Endothelial cell of umbilical vein (primary cell): ENCODE measurements at regions not wholly inside any gene's neighbourhood (a gene's known extent, or its start where the extent isn't known, plus 50 kb on each side); places are given as distances from the start of the nearest gene placed in this dataset.

Experiments used
- BruUV-seq: library from RNA; stranded (reverse); fragments of 400-500 nt; replicated peaks from 2 replicates; lab custom pipeline; 2021; lab: Mats Ljungman, UMichigan
- CTCF ChIA-PET: fragments of 300-600, 350-600 bp; sonication (Branson Sonifier 250); formaldehyde crosslinking; loops from one replicate; lab custom pipeline; 2021; ENCODE audit warnings: antibody characterized with exemption, inconsistent platforms; lab: Charles Lee
- POLR2A ChIA-PET: fragments of 300-600, 350-600 bp; sonication (Branson Sonifier 250); formaldehyde crosslinking; loops from one replicate; lab custom pipeline; 2021; ENCODE audit warnings: antibody characterized with exemption, inconsistent platforms; lab: Charles Lee
- DNase-seq: peaks from one replicate; pipeline ENCODE4 v3.0.0-alpha.2; 2011; ENCODE audit warnings: low read depth, low spot score
- FAIRE-seq: peaks from 2 replicates; lab custom pipeline; 2011; peaks lifted over from hg19 to GRCh38; lab: Jason Lieb, UNC
- H2AFZ ChIP-seq: 2 replicates; pipeline ENCODE4 v1.6.0; 2012; ENCODE audit warnings: low read depth, low read length, control low read depth, inconsistent platforms
- H3K27ac ChIP-seq: 2 replicates; pipeline ENCODE4 v1.5.1; 2011; ENCODE audit warnings: low read depth, mild to moderate bottlenecking, control low read depth, low read length, moderate library complexity; ENCODE audit not compliant: insufficient read depth
- H3K27me3 ChIP-seq, 2 experiments: 2 replicates each; pipeline versions ENCODE4 v1.6.0 to v1.6.1; 2011; ENCODE audit warnings: low read length in 2 of 2, mixed read lengths in 1 of 2; ENCODE audit not compliant: control insufficient read depth in 2 of 2, insufficient read depth in 2 of 2
- H3K36me3 ChIP-seq, 2 experiments: 2 replicates in 1 of 2; 3 replicates in 1 of 2; pipeline ENCODE4 v1.5.1; 2011; ENCODE audit warnings: low read length in 2 of 2, mild to moderate bottlenecking in 1 of 2, moderate library complexity in 1 of 2; ENCODE audit not compliant: control insufficient read depth in 2 of 2, insufficient read depth in 2 of 2; ENCODE audit errors: extremely low read depth in 1 of 2
- H3K4me1 ChIP-seq: 3 replicates; pipeline ENCODE4 v1.5.1; 2011; ENCODE audit warnings: mild to moderate bottlenecking, low read length; ENCODE audit not compliant: control insufficient read depth, insufficient read depth; ENCODE audit errors: extremely low read depth
- H3K4me2 ChIP-seq: 2 replicates; pipeline ENCODE4 v1.6.1; 2011; ENCODE audit warnings: low read length, control low read depth, mixed read lengths; ENCODE audit not compliant: insufficient read depth
- H3K4me3 ChIP-seq, 3 experiments: fragments of 200-600 bp in 1 of 3; sonication (generic), shearing (Covaris generic) in 1 of 3; replicated peaks in 1 of 3; 2 replicates each; pipeline ENCODE4 v1.5.1; 2011 to 2016; ENCODE audit warnings: control low read depth in 3 of 3, low read length in 3 of 3, mild to moderate bottlenecking in 2 of 3, inconsistent platforms in 1 of 3, low read depth in 1 of 3, moderate library complexity in 1 of 3; ENCODE audit not compliant: insufficient read depth in 1 of 3
- H3K79me2 ChIP-seq: 2 replicates; pipeline ENCODE4 v1.6.0; 2012; ENCODE audit warnings: low read length, inconsistent platforms; ENCODE audit not compliant: control insufficient read depth, insufficient read depth
- H3K9ac ChIP-seq: replicated peaks from 2 replicates; pipeline ENCODE3; 2011; ENCODE audit warnings: low read length, control low read depth; ENCODE audit not compliant: insufficient read depth; ENCODE audit errors: extremely low read depth
- H3K9me1 ChIP-seq: replicated peaks from 3 replicates; pipeline ENCODE4 v1.6.0; 2011; ENCODE audit warnings: mild to moderate bottlenecking, low read length; ENCODE audit not compliant: control insufficient read depth, insufficient read depth; ENCODE audit errors: extremely low read depth
- H3K9me3 ChIP-seq: replicated peaks from 2 replicates; pipeline ENCODE4 v1.5.1; 2012; ENCODE audit warnings: low read length, inconsistent platforms; ENCODE audit not compliant: control insufficient read depth, insufficient read depth
- H4K20me1 ChIP-seq: replicated peaks from 2 replicates; pipeline ENCODE3; 2011; ENCODE audit warnings: mild to moderate bottlenecking, low read length; ENCODE audit not compliant: control insufficient read depth, insufficient read depth; ENCODE audit errors: extremely low read depth
- EZH2 ChIP-seq: IDR thresholded peaks from 2 replicates; pipeline ENCODE4 v1.6.1; 2012; ENCODE audit warnings: borderline replicate concordance, low read depth, mild to moderate bottlenecking, moderate library complexity, low read length, inconsistent platforms; ENCODE audit not compliant: severe bottlenecking
- FOS ChIP-seq: IDR thresholded peaks from 2 replicates; pipeline ENCODE4 v1.6.1; 2011; ENCODE audit warnings: mild to moderate bottlenecking, low read length, moderate library complexity, borderline replicate concordance; ENCODE audit not compliant: insufficient read depth
- GATA2 ChIP-seq: IDR thresholded peaks from 2 replicates; pipeline ENCODE4 v1.7.0; 2011; ENCODE audit warnings: low read depth, mild to moderate bottlenecking, moderate library complexity, mixed read lengths, low read length; ENCODE audit not compliant: insufficient read length, insufficient read depth
- JUN ChIP-seq: IDR thresholded peaks from 2 replicates; pipeline ENCODE4 v1.6.1; 2011; ENCODE audit warnings: borderline replicate concordance, low read depth; ENCODE audit not compliant: insufficient read length, insufficient read depth
- MYC ChIP-seq: IDR thresholded peaks from one replicate; pipeline ENCODE4 v1.6.1; 2011; ENCODE audit warnings: mild to moderate bottlenecking, low read depth, low read length
- POLR2A ChIP-seq: IDR thresholded peaks from 2 replicates; pipeline ENCODE4 v1.6.1; 2012; ENCODE audit warnings: low read depth, mild to moderate bottlenecking, control low read depth, low read length
- POLR2AphosphoS5 ChIP-seq: IDR thresholded peaks from 2 replicates; pipeline ENCODE4 v1.6.1; 2012; ENCODE audit warnings: low read depth, mild to moderate bottlenecking, control low read depth, low read length, moderate library complexity; ENCODE audit not compliant: insufficient read depth
- dilution Hi-C: fragments of 300-500 bp; cut with MboI; formaldehyde crosslinking; loops from one replicate; pipeline ENCODE4 v1.15.0; 2019; ENCODE audit warnings: low sequenced_read_pairs; ENCODE audit not compliant: extremely low pct_ligation_motif_present
- intact Hi-C: fragments of 100-400 bp; cut with micrococcal nuclease; formaldehyde crosslinking; loops from one replicate; pipeline ENCODE4 v1.10.0; 2022
- TF ChIP-seq, protein P1 (sequence below): IDR thresholded peaks from 2 replicates; pipeline ENCODE4 v1.6.1; 2011; ENCODE audit not compliant: insufficient read depth, insufficient read length
- TF ChIP-seq, protein P2 (sequence below), 2 donors: IDR thresholded peaks; 1 replicate in 1 of 2; 2 replicates in 1 of 2; pipeline ENCODE4 v1.5.1; 2011; ENCODE audit warnings: low read length in 2 of 2, mild to moderate bottlenecking in 2 of 2, moderate library complexity in 2 of 2, control low read depth in 1 of 2, inconsistent platforms in 1 of 2, low read depth in 1 of 2; ENCODE audit not compliant: insufficient read depth in 1 of 2; ENCODE audit errors: extremely low read depth in 1 of 2

DNA sequence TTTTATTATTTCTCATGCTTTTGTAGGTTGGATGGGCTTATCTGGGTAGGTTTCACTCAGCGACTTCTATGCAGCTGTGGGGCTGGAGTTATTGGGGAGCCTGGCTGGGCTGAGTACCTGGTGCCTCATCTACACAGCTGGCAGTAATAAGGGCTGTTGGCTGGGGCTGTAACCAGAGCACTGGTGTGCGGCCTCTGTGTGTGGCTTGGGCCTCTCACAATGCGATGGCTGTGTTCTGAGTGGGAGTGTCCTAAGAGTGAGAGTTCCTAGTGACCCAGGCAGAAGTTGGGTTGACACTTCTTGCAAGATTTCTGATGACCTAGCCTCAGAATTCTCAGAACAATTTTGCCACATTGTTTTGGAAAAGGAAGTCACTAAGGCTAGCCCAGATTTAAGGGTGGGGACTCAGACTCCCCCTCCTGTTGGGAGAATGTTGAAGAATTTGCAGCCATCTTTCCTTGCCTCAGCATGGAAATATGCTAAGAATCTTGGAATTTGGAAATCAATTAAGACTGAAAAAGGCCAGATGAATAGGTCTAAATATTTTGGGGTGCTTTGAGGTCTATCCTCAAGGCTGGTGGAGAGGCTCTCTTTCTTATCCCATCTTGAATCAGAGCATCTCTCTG is 158.8 kb downstream of the SCP2D1 start:
- DNase-seq = no peak

More for the DNA sequence above, 158.8 kb downstream of the SCP2D1 start:
- Histone ChIP-seq H3K27ac (no peak overlapping the region), H3K9me3 (peaks cover 3% of the 10 kb centered on the region), H3K9ac (no peak overlapping the region), H3K9me1 (no peaks in the 10 kb centered on the region), H4K20me1 (no peaks in the 10 kb centered on the region), H3K27me3 (no peaks in the 10 kb centered on the region), H3K4me2 (no peak overlapping the region), H3K79me2 (no peaks in the 10 kb centered on the region), H3K36me3 (no peaks in the 10 kb centered on the region), H3K4me3 (no peak overlapping the region), H3K4me1 (no peaks in the 10 kb centered on the region), H2AFZ (no peak overlapping the region)
- dilution Hi-C loops = no loop called here
- ChIA-PET POLR2A (no interaction called here), CTCF (no interaction called here)
- TF ChIP-seq, protein P1, sequence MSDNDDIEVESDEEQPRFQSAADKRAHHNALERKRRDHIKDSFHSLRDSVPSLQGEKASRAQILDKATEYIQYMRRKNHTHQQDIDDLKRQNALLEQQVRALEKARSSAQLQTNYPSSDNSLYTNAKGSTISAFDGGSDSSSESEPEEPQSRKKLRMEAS = no peak
- TF ChIP-seq, protein P2, sequence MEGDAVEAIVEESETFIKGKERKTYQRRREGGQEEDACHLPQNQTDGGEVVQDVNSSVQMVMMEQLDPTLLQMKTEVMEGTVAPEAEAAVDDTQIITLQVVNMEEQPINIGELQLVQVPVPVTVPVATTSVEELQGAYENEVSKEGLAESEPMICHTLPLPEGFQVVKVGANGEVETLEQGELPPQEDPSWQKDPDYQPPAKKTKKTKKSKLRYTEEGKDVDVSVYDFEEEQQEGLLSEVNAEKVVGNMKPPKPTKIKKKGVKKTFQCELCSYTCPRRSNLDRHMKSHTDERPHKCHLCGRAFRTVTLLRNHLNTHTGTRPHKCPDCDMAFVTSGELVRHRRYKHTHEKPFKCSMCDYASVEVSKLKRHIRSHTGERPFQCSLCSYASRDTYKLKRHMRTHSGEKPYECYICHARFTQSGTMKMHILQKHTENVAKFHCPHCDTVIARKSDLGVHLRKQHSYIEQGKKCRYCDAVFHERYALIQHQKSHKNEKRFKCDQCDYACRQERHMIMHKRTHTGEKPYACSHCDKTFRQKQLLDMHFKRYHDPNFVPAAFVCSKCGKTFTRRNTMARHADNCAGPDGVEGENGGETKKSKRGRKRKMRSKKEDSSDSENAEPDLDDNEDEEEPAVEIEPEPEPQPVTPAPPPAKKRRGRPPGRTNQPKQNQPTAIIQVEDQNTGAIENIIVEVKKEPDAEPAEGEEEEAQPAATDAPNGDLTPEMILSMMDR (IDR thresholded peaks at IDR 0.05; ENCODE audit: extremely low read depth in 1 of 2, insufficient read depth in 1 of 2, low read depth in 1 of 2, low read length in 2 of 2) = no peak
- TF ChIP-seq POLR2A (no peak), MYC (no peak), GATA2 (no peak), JUN (no peak), EZH2 (no peak), POLR2AphosphoS5 (no peak), FOS (no peak)
- BruUV-seq = no TSS peak
- FAIRE-seq = no peak
- intact Hi-C loops = no loop called here
